HepG2 (cell line): ENCODE measurements at regions not wholly inside any gene's neighbourhood (a gene's known extent, or its start where the extent isn't known, plus 50 kb on each side); places are given as distances from the start of the nearest gene placed in this dataset.

Experiments used
- ATF6 ChIP-seq: sonication (generic); formaldehyde crosslinking; conservative IDR thresholded peaks from 2 replicates; pipeline ENCODE4 v1.4.0; 2020; ENCODE audit warnings: missing genetic modification reagents
- CEBPB ChIP-seq: IDR thresholded peaks from 2 replicates; pipeline ENCODE4 v1.6.1; 2011; ENCODE audit warnings: low read depth, low read length, improper control_type of control experiment, borderline replicate concordance
- CTCF ChIP-seq: sonication (generic); formaldehyde crosslinking; IDR thresholded peaks from 2 replicates; pipeline ENCODE4 v1.5.0; 2020; ENCODE audit warnings: mild to moderate bottlenecking, missing genetic modification reagents, moderate library complexity
- DRAP1 ChIP-seq: IDR thresholded peaks from 2 replicates; pipeline ENCODE4 v1.6.1; 2016; ENCODE audit warnings: missing genetic modification reagents, missing compliant biosample characterization
- EP300 ChIP-seq, 3 experiments: sonication (generic) in 1 of 3; formaldehyde crosslinking in 1 of 3; IDR thresholded peaks; 2 replicates each; pipeline versions ENCODE4 v1.5.1 to v1.6.1; 2011 to 2020; ENCODE audit warnings: low read depth in 2 of 3, low read length in 2 of 3, borderline replicate concordance in 1 of 3, improper control_type of control experiment in 1 of 3, mild to moderate bottlenecking in 1 of 3, missing genetic modification reagents in 1 of 3, moderate library complexity in 1 of 3
- JUND ChIP-seq: sonication (generic); formaldehyde crosslinking; IDR thresholded peaks from 2 replicates; pipeline ENCODE4 v1.8.0; 2022; ENCODE audit warnings: mild to moderate bottlenecking, missing genetic modification reagents
- REST ChIP-seq, 2 experiments: IDR thresholded peaks; 2 replicates each; pipeline ENCODE4 v1.6.1; 2011 to 2012; ENCODE audit warnings: low read length in 2 of 2, borderline replicate concordance in 1 of 2, low read depth in 1 of 2, mild to moderate bottlenecking in 1 of 2, moderate library complexity in 1 of 2
- RFX5 ChIP-seq: IDR thresholded peaks from 2 replicates; pipeline ENCODE4 v1.6.1; 2011; ENCODE audit warnings: low read depth, low read length, improper control_type of control experiment
- USF2 ChIP-seq, 2 experiments: sonication (generic) in 1 of 2; formaldehyde crosslinking in 1 of 2; IDR thresholded peaks; 2 replicates each; pipeline versions ENCODE4 v1.5.1 to v1.6.1; 2011 to 2020; ENCODE audit warnings: borderline replicate concordance in 1 of 2, low read depth in 1 of 2, low read length in 1 of 2, mild to moderate bottlenecking in 1 of 2, missing genetic modification reagents in 1 of 2, moderate library complexity in 1 of 2
- ZNF24 ChIP-seq: fragments of 450-650 bp; IDR thresholded peaks from 2 replicates; pipeline ENCODE4 v1.6.1; 2017; ENCODE audit warnings: antibody characterized with exemption, mild to moderate bottlenecking
- ZNF724P ChIP-seq: sonication (generic); formaldehyde crosslinking; IDR thresholded peaks from 2 replicates; pipeline ENCODE4 v1.8.0; 2022; ENCODE audit warnings: missing genetic modification reagents, borderline replicate concordance

- TF ChIP-seq RFX5 (no peak), ZNF724P (CRISPR knock-in tag) (no peak), CTCF (CRISPR knock-in tag) (peak; percentile 56), REST (IDR thresholded peaks at IDR 0.05; ENCODE audit: borderline replicate concordance in 1 of 2, low read depth in 1 of 2, low read length in 2 of 2) (no peak), DRAP1 (CRISPR knock-in tag) (no peak), JUND (CRISPR knock-in tag) (no peak), USF2 (IDR thresholded peaks at IDR 0.05; ENCODE audit: low read depth, low read length) (no peak), USF2 (CRISPR knock-in tag; IDR thresholded peaks at IDR 0.05; ENCODE audit: borderline replicate concordance) (no peak), EP300 (IDR thresholded peaks at IDR 0.05; ENCODE audit: low read depth in 2 of 2, low read length in 2 of 2) (no peak), EP300 (CRISPR knock-in tag; IDR thresholded peaks at IDR 0.05; ENCODE audit: borderline replicate concordance) (no peak), ZNF24 (no peak), ATF6 (CRISPR knock-in tag) (no peak), CEBPB (no peak)
These were observed 648.3 kb downstream of the SPRY1 start for GRCh38 chr4:124044867-124045266.
